Stimulated activated CD4-positive, alpha-beta T cell treated with anti-CD3 and anti-CD28 coated beads, Interleukin-2, amount 100 ng/mL, for 48 hours (primary cell): ENCODE measurements at regions not wholly inside any gene's neighbourhood (a gene's known extent, or its start where the extent isn't known, plus 50 kb on each side); places are given as distances from the start of the nearest gene placed in this dataset.
"Not testable (repeated sequence)": the region's sequence is repeated elsewhere in the genome, so short reads cannot be mapped to it uniquely, and the experiment has no call there.

ENCODE experiments used
- DNase-seq, 2 donors: peaks; one replicate each; pipeline ENCODE4 v3.0.0-alpha.2; 2020

- no peak for DNase-seq
These were observed 862.7 kb downstream of the NCAM2 start for GRCh38 chr21:21860888-21861287.

DNA sequence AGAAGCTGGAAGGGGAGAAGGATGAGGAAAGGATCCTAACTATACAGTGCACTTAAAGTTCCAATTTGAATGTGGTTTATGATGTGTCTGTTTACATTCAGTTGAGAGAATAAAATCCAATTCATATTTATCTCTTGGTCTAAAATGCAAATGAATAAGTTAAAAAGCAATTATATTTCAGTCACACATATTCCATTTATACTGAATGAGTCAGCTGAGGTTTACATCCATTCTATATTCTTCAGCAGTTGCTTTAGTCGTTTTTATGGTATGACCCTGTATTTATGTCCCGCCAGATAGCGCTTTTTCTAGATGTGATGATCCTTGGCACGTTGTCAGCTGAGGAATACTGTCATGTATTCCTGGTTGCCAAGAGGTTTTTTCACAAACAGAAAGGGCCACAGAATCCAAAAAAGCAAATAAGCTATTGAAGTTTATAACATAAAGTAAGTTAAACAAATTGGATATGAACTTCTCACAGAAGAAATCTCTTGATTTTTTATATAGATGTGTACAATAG, 866.2 kb downstream of the NCAM2 start:
- DNase-seq = no peak

GRCh38 chr21:21897275-21897883, 899.2 kb downstream of the NCAM2 start:
- DNase-seq = no peak

DNA sequence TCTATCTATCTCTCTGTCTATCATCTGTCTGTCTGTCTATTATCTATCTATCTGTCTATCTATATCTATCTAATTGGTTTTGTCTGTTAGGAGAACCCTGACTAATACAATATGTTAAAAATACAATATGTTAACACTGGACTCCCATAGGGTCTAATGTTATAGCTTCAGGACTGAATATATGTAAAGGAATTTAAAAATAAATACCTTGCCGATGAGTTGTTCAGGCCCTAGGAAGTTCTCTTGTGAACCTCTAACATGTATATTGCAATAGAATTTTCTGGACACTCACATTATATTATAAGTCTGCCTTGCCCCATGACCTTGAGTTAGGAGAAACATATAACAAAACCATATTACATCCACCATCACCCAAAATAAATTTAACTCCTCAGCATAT, 900.6 kb downstream of the NCAM2 start:
- DNase-seq = no peak

- not testable (repeated sequence) for DNase-seq
These were observed 904.2 kb downstream of the NCAM2 start for GRCh38 chr21:21902416-21902815.

- DNase-seq = no peak
These were observed 909.1 kb downstream of the NCAM2 start for GRCh38 chr21:21907271-21907670.

DNA sequence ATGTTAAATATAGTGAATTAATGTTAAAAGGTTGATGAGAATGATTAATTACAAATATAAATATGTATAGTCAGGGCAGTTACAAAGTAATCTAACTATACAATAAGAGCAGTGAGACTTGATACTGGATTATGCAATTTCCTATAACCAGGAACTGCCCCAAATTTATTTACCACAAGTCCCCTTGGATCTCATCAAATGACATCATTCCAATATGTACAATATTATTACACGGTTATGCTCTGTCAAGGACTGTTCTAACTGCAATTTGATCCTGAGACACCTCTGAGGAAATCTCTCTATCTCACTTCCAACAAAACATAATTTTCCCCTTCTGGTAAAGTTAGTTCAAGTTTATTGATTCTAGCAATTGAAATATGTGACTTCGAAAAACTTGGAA, 917.6 kb downstream of the NCAM2 start:
- DNase-seq = no peak

GRCh38 chr21:21921410-21922232, 923.4 kb downstream of the NCAM2 start:
- no peak for DNase-seq

DNA sequence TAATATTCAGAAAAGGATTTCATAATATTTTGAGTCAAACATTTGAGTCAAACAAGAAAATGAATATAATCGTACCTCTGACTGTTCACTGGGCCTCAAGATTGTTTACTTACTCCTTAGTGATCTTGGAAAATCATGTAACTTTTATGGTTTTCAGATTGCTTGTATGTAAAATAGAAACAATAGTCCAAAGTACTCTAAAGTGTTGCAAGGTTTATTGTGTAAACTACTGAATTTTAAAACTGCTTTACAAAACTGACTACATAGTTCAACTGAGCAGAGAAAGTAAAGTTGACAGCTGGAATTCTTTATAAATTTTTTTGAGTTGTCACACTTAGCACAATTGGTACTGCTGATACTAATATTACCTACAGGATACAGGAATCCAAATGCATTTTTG, 931.0 kb downstream of the NCAM2 start:
- no peak for DNase-seq

- DNase-seq = no peak
These were observed 931.6 kb downstream of the NCAM2 start for GRCh38 chr21:21929789-21930188.

DNA sequence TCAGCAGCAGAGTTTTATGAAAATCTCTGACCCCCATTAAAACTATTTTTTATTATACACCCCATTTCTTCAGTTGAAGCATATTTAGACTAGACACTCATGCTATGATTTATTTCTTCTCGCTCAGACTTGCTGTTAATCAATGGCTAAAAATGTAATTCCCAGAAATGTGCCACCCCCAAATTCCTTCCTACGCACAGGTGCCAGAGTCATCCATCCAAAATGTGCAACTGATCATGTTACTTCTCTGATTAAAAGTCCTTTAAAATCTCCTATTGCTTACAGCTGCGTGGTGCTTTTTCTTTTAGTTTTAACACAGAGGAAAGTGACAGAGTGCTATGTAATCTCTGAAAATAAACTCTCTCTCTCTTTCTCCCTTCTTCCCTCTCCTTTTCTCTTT, 954.4 kb downstream of the NCAM2 start:
- no peak for DNase-seq

DNA sequence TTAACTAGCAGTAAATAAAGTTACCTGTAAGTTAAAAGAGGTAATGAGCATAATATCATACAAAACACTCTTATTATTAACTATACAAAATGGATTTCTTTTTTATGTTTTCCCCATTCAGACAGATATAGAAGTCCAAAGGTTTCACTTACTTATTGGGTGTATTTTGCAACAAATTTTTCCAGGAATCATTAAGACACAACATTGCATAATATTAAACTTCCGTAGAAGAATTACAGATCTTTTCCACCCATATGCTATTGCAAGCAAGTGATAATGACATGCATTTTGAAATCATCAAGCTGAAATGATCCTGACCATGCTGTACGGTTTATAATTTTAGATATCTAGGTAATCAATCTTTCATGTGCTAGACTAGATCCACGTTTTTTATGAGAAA, 957.0 kb downstream of the NCAM2 start:
- no peak for DNase-seq

GRCh38 chr21:21957490-21957889, 959.3 kb downstream of the NCAM2 start:
- DNase-seq = no peak

DNA sequence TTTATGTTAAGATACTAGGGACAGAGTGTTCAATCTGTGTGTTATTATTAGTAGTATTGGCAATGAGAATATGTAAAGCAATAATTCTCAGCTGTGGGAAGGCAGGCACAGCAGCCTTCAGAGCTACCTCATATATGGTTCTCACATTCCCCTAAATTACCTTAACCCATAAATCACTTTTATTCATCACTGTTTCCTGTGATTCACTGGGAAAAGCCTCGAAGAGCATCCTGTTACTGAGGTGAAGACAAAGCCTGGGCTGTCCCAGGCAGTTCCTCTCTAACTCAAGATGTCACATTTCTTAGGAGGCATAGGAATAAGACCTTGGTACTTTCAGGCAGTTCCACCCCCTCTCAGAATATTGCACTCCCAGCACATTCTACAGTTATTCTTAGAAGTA, 965.7 kb downstream of the NCAM2 start:
- no peak for DNase-seq

DNA sequence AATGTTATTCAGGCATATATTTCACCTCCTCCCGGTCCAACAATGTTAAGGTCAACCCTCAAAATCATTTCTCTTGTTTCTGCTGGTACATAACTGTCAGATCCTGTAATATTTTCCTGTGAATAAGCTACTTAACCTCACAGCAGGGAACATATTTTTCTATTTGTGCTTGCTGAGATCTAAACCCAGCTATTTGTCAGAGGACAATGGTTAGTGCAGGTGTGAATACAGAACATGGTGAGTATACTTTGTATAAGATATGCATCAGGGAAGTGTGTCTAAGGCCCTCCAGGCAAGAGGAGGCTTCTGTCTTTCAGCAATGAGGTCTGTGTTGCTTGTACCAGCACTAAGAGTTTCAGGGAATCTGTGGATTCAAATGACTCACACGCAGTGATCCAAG, 970.6 kb downstream of the NCAM2 start:
- DNase-seq = no peak

DNA sequence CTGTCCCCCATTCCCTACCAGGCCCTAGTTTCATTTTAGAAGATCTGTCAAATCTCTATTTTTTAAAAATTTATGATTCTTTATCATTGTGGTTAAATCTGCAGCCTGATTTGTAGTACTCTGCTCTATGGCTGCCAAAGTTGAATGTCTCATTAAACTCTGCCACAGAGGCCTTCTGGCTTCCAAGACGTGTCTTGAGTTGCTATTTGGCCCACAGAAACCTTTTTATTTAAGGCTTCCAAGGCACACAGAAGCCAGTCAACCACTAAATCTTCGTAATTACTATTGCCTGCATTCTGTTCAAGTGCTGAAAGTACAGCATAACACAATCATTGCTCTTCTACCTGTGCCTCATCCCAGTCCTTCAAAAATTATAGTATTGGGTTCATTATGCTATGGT, 971.0 kb downstream of the NCAM2 start:
- DNase-seq = no peak

GRCh38 chr21:21971384-21971783, 973.2 kb downstream of the NCAM2 start:
- DNase-seq = no peak

DNA sequence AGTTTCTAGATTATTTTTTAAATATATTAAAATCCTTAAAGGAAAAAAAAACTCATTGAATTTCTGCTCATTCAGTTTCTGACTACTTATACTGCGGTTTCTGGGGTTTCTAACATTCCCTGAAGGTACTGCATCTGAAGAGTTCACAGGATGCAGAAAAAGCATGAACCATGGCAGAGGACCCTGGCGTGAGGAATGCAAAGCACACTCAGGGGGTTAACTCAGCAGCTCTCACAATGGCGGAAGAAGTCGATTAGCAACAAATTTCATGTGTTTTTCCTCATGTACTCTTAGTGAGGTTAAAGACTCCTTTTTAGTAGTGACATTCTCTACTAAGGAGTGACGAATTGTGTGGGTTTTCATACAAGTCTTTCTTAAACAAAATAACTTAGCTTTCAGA, 975.6 kb downstream of the NCAM2 start:
- no peak for DNase-seq

GRCh38 chr21:21996891-21997290, 998.7 kb downstream of the NCAM2 start:
- no peak for DNase-seq

DNA sequence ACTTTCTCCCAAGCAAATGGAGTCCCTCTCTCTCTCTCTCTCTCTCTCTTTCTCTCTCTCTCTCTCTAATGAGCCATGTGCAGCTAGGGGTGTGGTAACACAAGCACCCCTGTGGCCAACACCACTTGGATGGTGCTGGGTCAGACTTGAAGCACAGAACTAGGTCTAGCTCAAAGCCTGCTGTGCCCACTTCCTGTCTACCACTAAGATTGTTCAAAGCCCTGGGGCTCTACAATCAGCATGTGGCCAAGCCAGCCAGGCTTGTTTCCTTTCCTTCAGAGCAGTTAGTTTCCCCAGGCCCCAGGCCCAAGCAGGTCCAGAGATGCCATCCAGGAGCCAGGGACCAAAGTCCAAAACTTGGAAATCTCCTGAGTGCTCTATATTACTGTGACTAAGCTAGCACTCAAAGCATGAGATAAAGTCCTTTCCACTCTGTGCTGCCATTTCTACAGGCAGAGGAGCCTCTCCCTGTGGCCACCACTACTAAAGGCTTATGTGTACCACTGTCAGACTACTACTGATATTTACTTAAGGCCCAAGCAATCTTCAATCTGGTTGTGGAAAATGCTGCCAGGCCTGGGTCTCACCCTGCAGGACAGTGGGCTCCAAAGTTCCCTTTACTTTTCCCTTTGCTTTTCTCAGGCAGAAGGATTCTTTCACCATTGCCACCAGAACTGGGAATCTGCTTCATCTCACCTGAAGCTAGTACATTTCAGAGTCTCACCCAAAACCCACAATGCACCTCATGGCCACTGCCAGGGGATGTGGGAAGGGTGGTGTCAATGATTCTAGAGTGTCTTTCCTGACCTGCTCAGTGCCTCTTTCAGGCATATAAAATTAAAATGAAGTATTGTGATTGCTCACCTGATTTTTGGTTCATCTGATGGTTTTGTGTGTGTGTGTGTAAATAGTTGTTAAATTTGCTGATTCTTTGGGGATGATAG, 999.5 kb downstream of the NCAM2 start:
- no peak for DNase-seq

GRCh38 chr21:22019766-22020165, 1021.6 kb downstream of the NCAM2 start:
- DNase-seq = no peak

GRCh38 chr21:22020221-22020620, 1022.0 kb downstream of the NCAM2 start:
- no peak for DNase-seq

DNA sequence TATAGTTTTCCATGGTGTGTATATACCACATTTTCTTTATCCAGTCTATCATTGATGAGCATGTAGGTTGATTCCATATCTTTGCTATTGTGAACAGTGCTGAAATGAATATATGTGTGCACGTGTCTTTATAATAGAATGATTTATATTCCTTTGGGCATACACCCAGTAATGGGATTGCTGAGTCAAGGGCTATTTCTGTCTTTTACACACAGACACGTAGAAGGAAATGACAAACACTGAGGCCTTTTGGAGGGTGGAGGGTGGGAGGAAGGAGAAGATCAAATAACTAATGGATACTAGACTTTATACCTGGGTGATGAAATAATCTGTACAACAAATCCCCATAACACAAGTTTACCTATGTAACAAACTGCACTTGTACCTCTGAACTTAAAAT, 1025.7 kb downstream of the NCAM2 start:
- not testable (repeated sequence) for DNase-seq
